PC-3 (cell line): ENCODE measurements at regions not wholly inside any gene's neighbourhood (a gene's known extent, or its start where the extent isn't known, plus 50 kb on each side); places are given as distances from the start of the nearest gene placed in this dataset.

ENCODE experiments used
- ATAC-seq: fragments of 200-7000 bp; cut with Tn5 transposase; 2 replicates; pipeline ENCODE4 v1.9.1; 2020; ENCODE audit warnings: mild to moderate bottlenecking, moderate library complexity
- BruUV-seq: library from RNA; stranded (reverse); fragments of 400-500 nt; replicated peaks from 2 replicates; lab custom pipeline; 2021; lab: Mats Ljungman, UMichigan
- CTCF ChIA-PET: fragments of 300-600 bp; sonication (Branson Sonifier 250); formaldehyde crosslinking; loops from one replicate; lab custom pipeline; 2022; ENCODE audit warnings: antibody characterized with exemption; lab: Charles Lee
- POLR2A ChIA-PET: fragments of 300-600 bp; sonication (Branson Sonifier 250); formaldehyde crosslinking; loops from one replicate; lab custom pipeline; 2022; ENCODE audit warnings: antibody characterized with exemption; ENCODE audit not compliant: unreplicated experiment; lab: Charles Lee
- DNase-seq: peaks from one replicate; pipeline ENCODE4 v3.0.0-alpha.2; 2015
- H2AFZ ChIP-seq: fragments of 300-600 bp; sonication (generic); 2 replicates; pipeline ENCODE4 v1.6.0; 2016; ENCODE audit warnings: antibody characterized with exemption, low read length
- H3F3A ChIP-seq: fragments of 300-600 bp; sonication (generic); one replicate; pipeline ENCODE4 v1.6.0; 2017; ENCODE audit warnings: antibody characterized with exemption, low read length, control low read depth, mild to moderate bottlenecking; ENCODE audit not compliant: unreplicated experiment
- H3K27ac ChIP-seq: fragments of 300-600 bp; sonication (generic); 2 replicates; pipeline ENCODE4 v1.5.1; 2016; ENCODE audit warnings: mild to moderate bottlenecking, low read length
- H3K27me3 ChIP-seq: fragments of 300-600 bp; sonication (generic); 2 replicates; pipeline ENCODE4 v1.6.1; 2016; ENCODE audit warnings: low read length, mixed read lengths
- H3K36me3 ChIP-seq: fragments of 300-600 bp; sonication (generic); 2 replicates; pipeline ENCODE4 v1.6.1; 2016; ENCODE audit warnings: low read depth, mixed run types, low read length, mixed read lengths
- H3K4me1 ChIP-seq: fragments of 300-600 bp; sonication (generic); 2 replicates; pipeline ENCODE4 v1.5.1; 2016; ENCODE audit warnings: low read length; ENCODE audit not compliant: insufficient read depth
- H3K4me2 ChIP-seq: fragments of 300-600 bp; sonication (generic); 2 replicates; pipeline ENCODE4 v1.6.0; 2016; ENCODE audit warnings: low read length
- H3K4me3 ChIP-seq: fragments of 300-600 bp; sonication (generic); 2 replicates; pipeline ENCODE4 v1.5.1; 2016; ENCODE audit warnings: mild to moderate bottlenecking, low read length, mixed read lengths
- H3K79me2 ChIP-seq: fragments of 300-600 bp; sonication (generic); 2 replicates; pipeline ENCODE4 v1.6.1; 2017; ENCODE audit warnings: low read length, mixed read lengths
- H3K9ac ChIP-seq: fragments of 300-600 bp; sonication (generic); 2 replicates; pipeline ENCODE4 v1.6.0; 2016; ENCODE audit warnings: mild to moderate bottlenecking, low read length
- H3K9me2 ChIP-seq: fragments of 300-600 bp; sonication (generic); replicated peaks from 2 replicates; pipeline ENCODE4 v1.6.1; 2016; ENCODE audit warnings: mixed run types, low read length, mixed read lengths
- H3K9me3 ChIP-seq: fragments of 300-600 bp; sonication (generic); 2 replicates; pipeline ENCODE4 v1.6.1; 2016; ENCODE audit warnings: low read length, mixed read lengths
- H4K20me1 ChIP-seq: fragments of 300-600 bp; sonication (generic); 2 replicates; pipeline ENCODE4 v1.6.1; 2016; ENCODE audit warnings: low read length, mixed read lengths
- CTCF ChIP-seq: fragments of 300-600 bp; sonication (generic); conservative IDR thresholded peaks from 2 replicates; pipeline ENCODE4 v1.5.1; 2017; ENCODE audit warnings: antibody characterized with exemption, low read depth, mild to moderate bottlenecking, low read length
- EZH2 ChIP-seq: fragments of 300-600 bp; sonication (generic); IDR thresholded peaks from one replicate; pipeline ENCODE4 v1.6.1; 2017; ENCODE audit warnings: antibody characterized with exemption, mild to moderate bottlenecking, low read length; ENCODE audit not compliant: unreplicated experiment
- EZH2phosphoT487 ChIP-seq: fragments of 300-600 bp; sonication (generic); IDR thresholded peaks from 2 replicates; pipeline ENCODE4 v1.6.1; 2018; ENCODE audit warnings: mild to moderate bottlenecking, antibody characterized with exemption, low read length, borderline replicate concordance
- intact Hi-C: fragments of 100-400 bp; cut with micrococcal nuclease; formaldehyde crosslinking; loops from 2 replicates; pipeline ENCODE4 v1.9.0; 2023

- no peak for TF ChIP-seq EZH2phosphoT487
- TF ChIP-seq EZH2: no peak
- H3F3A ChIP-seq: no peaks in the 10 kb centered on the region
- no peaks in the 10 kb centered on the region for H3K9me3 ChIP-seq
- ATAC-seq (no peak), DNase-seq (no peak)
- H3K36me3 ChIP-seq: no peaks in the 10 kb centered on the region
- H3K4me1 ChIP-seq: no peaks in the 10 kb centered on the region
- CTCF ChIA-PET: no interaction called here
- H3K9me2 ChIP-seq: no peaks in the 10 kb centered on the region
- POLR2A ChIA-PET: no interaction called here
- H3K4me3 ChIP-seq: no peak overlapping the region
- H4K20me1 ChIP-seq: no peaks in the 10 kb centered on the region
- H3K9ac ChIP-seq: no peak overlapping the region
- no peak overlapping the region for H2AFZ ChIP-seq
- intact Hi-C loops: no loop called here
- H3K79me2 ChIP-seq: no peaks in the 10 kb centered on the region
- no peak overlapping the region for H3K27ac ChIP-seq
- H3K4me2 ChIP-seq: no peak overlapping the region
- no TSS peak for BruUV-seq
- no peaks in the 10 kb centered on the region for H3K27me3 ChIP-seq
Measured at GRCh38 chr9:119009249-119009648, 360.0 kb downstream of the BRINP1 start.

GRCh38 chr9:119020284-119020683 lies 349.0 kb downstream of the BRINP1 start:
- DNase-seq: no peak
- H3K9ac ChIP-seq: no peak overlapping the region
- no peaks in the 10 kb centered on the region for H3F3A ChIP-seq
- no peak overlapping the region for H3K4me3 ChIP-seq
- no peaks in the 10 kb centered on the region for H3K4me1 ChIP-seq
- H3K9me3 ChIP-seq: no peaks in the 10 kb centered on the region
- intact Hi-C loops: no loop called here
- TF ChIP-seq EZH2 (no peak), CTCF (no peak), EZH2phosphoT487 (no peak)
- no peak overlapping the region for H3K27ac ChIP-seq
- no peaks in the 10 kb centered on the region for H3K36me3 ChIP-seq
- H3K9me2 ChIP-seq: no peaks in the 10 kb centered on the region
- no peaks in the 10 kb centered on the region for H4K20me1 ChIP-seq
- BruUV-seq: no TSS peak
- no peak overlapping the region for H3K4me2 ChIP-seq
- H2AFZ ChIP-seq: no peak overlapping the region
- ChIA-PET CTCF (no interaction called here), POLR2A (no interaction called here)
- ATAC-seq: no peak
- H3K79me2 ChIP-seq: no peaks in the 10 kb centered on the region
- no peaks in the 10 kb centered on the region for H3K27me3 ChIP-seq

GRCh38 chr9:119020730-119021333 lies 348.4 kb downstream of the BRINP1 start:
- Histone ChIP-seq H3K79me2 (no peaks in the 10 kb centered on the region), H3K9me2 (no peaks in the 10 kb centered on the region), H3K9ac (no peak overlapping the region), H3K36me3 (no peaks in the 10 kb centered on the region), H4K20me1 (no peaks in the 10 kb centered on the region), H3K4me1 (no peaks in the 10 kb centered on the region), H3F3A (no peaks in the 10 kb centered on the region), H3K27ac (no peak overlapping the region), H2AFZ (no peak overlapping the region), H3K27me3 (no peaks in the 10 kb centered on the region), H3K9me3 (no peaks in the 10 kb centered on the region), H3K4me2 (no peak overlapping the region), H3K4me3 (no peak overlapping the region)
- TF ChIP-seq EZH2phosphoT487 (no peak), EZH2 (no peak), CTCF (no peak)
- intact Hi-C loops: no loop called here
- no peak for DNase-seq
- no peak for ATAC-seq
- no TSS peak for BruUV-seq
- ChIA-PET POLR2A (no interaction called here), CTCF (no interaction called here)
